HEK293T (cell line): ENCODE measurements at regions not wholly inside any gene's neighbourhood (a gene's known extent, or its start where the extent isn't known, plus 50 kb on each side); places are given as distances from the start of the nearest gene placed in this dataset.
A peak's percentile ranks its signal among the peaks of the same experiment; 100 is the strongest.
"Not testable (repeated sequence)": the region's sequence is repeated elsewhere in the genome, so short reads cannot be mapped to it uniquely, and the experiment has no call there.

ENCODE experiments used
- CTCF ChIA-PET: fragments of 350-600 bp; formaldehyde crosslinking; extraction: SDS; loops from one replicate; lab custom pipeline; 2021; ENCODE audit warnings: antibody characterized with exemption, inconsistent platforms; lab: Yijun Ruan, JAX
- POLR2A ChIA-PET: fragments of 350-600 bp; formaldehyde crosslinking; extraction: SDS; loops from one replicate; lab custom pipeline; 2020; ENCODE audit warnings: antibody characterized with exemption, inconsistent platforms; lab: Yijun Ruan, JAX
- DNase-seq: peaks from one replicate; pipeline ENCODE4 v3.0.0; 2012; ENCODE audit warnings: mixed read lengths; ENCODE audit errors: extremely low spot score
- ARNT ChIP-seq: fragments of 450-650 bp; IDR thresholded peaks from 2 replicates; pipeline ENCODE4 v1.6.1; 2017; ENCODE audit warnings: mild to moderate bottlenecking
- BHLHE40 ChIP-seq: fragments of 450-650 bp; IDR thresholded peaks from 2 replicates; pipeline ENCODE4 v1.6.1; 2016; ENCODE audit warnings: mild to moderate bottlenecking, moderate library complexity, borderline replicate concordance
- CTBP1 ChIP-seq: fragments of 450-650 bp; IDR thresholded peaks from 2 replicates; pipeline ENCODE4 v1.6.1; 2016; ENCODE audit warnings: borderline replicate concordance
- ELF4 ChIP-seq: fragments of 450-650 bp; IDR thresholded peaks from 2 replicates; pipeline ENCODE4 v1.6.1; 2017; ENCODE audit warnings: antibody characterized with exemption
- FOXA1 ChIP-seq: fragments of 450-650 bp; IDR thresholded peaks from 2 replicates; pipeline ENCODE4 v1.6.1; 2016; ENCODE audit warnings: mild to moderate bottlenecking
- FOXK2 ChIP-seq: fragments of 450-650 bp; IDR thresholded peaks from 2 replicates; pipeline ENCODE4 v1.6.1; 2016; ENCODE audit warnings: mild to moderate bottlenecking
- FOXM1 ChIP-seq: fragments of 450-650 bp; IDR thresholded peaks from 2 replicates; pipeline ENCODE4 v1.6.1; 2017; ENCODE audit warnings: mild to moderate bottlenecking, borderline replicate concordance
- HDGF ChIP-seq: fragments of 450-650 bp; IDR thresholded peaks from 2 replicates; pipeline ENCODE4 v1.6.1; 2017; ENCODE audit warnings: antibody characterized with exemption, borderline replicate concordance
- L3MBTL2 ChIP-seq: fragments of 450-650 bp; conservative IDR thresholded peaks from 2 replicates; pipeline ENCODE4 v1.6.1; 2016; ENCODE audit warnings: mild to moderate bottlenecking
- LEF1 ChIP-seq: fragments of 450-650 bp; IDR thresholded peaks from 2 replicates; pipeline ENCODE4 v1.6.1; 2017; ENCODE audit warnings: mild to moderate bottlenecking, borderline replicate concordance
- NFRKB ChIP-seq: fragments of 450-650 bp; IDR thresholded peaks from 2 replicates; pipeline ENCODE4 v1.6.1; 2016; ENCODE audit warnings: mild to moderate bottlenecking, moderate library complexity
- SP1 ChIP-seq: fragments of 450-650 bp; IDR thresholded peaks from 2 replicates; pipeline ENCODE4 v1.6.1; 2017
- SUZ12 ChIP-seq: fragments of 450-650 bp; IDR thresholded peaks from 2 replicates; pipeline ENCODE4 v1.6.1; 2016; ENCODE audit warnings: mild to moderate bottlenecking
- TARDBP ChIP-seq: fragments of 450-650 bp; IDR thresholded peaks from 2 replicates; pipeline ENCODE4 v1.6.1; 2016
- ZNF384 ChIP-seq: fragments of 450-650 bp; IDR thresholded peaks from 2 replicates; pipeline ENCODE4 v1.6.1; 2016
- TF ChIP-seq, protein P1 (sequence below): fragments of 450-650 bp; IDR thresholded peaks from 2 replicates; pipeline ENCODE4 v1.6.1; 2016

DNA sequence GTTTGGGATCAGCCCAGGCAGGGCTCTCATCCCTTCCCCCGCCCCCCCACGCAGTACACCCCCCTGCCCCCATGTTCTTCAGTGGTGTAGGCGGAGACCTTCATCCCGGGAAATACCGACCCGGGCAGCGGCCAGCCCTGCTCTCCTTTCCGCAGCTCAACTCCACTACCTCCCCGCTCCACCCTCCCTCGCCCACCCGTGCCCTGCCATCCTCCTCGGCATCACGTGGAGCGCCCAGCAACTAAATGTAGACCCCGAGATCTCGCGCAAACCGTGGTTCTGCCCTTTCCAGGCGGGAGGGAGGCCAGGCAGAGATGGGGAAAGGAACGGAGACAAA lies 1932.2 kb upstream of the DEFB115 start:
- TF ChIP-seq L3MBTL2 = no peak
- no peak for TF ChIP-seq SUZ12
- POLR2A ChIA-PET = no interaction called here
- no peak for DNase-seq
- CTCF ChIA-PET = no interaction called here

DNA sequence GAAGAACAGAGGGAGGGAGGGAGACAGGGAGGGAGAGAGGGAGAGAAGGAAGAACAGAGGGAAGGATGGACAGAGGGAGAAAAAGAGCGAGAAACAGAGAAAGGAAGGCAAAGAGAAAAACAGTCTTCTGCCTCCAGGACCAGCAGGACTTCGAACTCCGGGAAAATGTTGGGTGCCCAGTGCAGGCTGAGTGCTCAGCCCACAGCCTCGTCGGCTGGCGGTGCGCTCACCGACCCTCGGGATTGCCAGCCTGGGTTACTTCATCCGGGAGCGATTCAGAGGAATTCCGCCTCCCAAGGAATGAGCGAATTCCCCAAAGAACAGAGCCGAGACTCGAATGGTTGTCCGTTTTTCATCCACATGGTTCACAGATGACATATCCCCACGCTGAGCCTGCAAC lies 1931.7 kb upstream of the DEFB115 start:
- CTCF ChIA-PET, DNase-seq, POLR2A ChIA-PET: not testable (repeated sequence)

DNA sequence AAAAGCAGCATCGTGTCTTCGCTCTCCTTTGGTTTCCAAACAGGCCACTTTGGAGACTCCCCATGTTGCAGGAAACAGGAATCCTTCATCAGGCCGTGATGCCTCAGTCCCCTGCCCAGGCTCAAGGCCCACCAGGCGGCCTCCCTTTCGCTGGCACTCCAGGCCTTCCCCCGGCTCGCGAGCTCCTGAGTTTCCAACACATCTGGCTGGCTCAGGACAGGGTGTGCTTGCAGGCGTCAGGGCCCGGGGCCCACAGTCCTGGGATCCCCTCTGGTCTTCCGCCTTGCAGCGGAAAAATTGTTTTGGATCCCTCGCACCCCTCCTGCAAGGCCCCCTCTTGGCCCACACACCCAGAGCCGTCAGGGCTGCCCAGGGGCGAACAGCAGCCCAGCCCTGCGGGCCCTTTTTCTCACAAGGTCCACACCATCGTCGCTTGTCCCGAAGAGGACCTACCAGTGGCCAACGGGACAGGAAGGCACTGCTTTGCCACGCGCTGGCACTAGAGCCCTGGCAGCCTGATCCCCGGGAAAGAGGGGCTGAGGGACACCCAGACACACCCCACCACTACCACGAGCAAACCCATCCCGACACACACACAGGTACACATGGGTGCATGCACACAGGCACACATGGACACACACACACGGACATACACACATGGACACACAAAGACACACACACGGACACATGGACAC lies 1930.9 kb upstream of the DEFB115 start:
- TF ChIP-seq SUZ12 (no peak), CTBP1 (no peak), L3MBTL2 (no peak), HDGF (no peak), FOXM1 (no peak), NFRKB (no peak), BHLHE40 (no peak), FOXK2 (no peak), LEF1 (no peak), ELF4 (no peak), FOXA1 (no peak), ZNF384 (no peak), TARDBP (no peak)
- TF ChIP-seq, protein P1, sequence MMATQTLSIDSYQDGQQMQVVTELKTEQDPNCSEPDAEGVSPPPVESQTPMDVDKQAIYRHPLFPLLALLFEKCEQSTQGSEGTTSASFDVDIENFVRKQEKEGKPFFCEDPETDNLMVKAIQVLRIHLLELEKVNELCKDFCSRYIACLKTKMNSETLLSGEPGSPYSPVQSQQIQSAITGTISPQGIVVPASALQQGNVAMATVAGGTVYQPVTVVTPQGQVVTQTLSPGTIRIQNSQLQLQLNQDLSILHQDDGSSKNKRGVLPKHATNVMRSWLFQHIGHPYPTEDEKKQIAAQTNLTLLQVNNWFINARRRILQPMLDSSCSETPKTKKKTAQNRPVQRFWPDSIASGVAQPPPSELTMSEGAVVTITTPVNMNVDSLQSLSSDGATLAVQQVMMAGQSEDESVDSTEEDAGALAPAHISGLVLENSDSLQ = no peak

DNA sequence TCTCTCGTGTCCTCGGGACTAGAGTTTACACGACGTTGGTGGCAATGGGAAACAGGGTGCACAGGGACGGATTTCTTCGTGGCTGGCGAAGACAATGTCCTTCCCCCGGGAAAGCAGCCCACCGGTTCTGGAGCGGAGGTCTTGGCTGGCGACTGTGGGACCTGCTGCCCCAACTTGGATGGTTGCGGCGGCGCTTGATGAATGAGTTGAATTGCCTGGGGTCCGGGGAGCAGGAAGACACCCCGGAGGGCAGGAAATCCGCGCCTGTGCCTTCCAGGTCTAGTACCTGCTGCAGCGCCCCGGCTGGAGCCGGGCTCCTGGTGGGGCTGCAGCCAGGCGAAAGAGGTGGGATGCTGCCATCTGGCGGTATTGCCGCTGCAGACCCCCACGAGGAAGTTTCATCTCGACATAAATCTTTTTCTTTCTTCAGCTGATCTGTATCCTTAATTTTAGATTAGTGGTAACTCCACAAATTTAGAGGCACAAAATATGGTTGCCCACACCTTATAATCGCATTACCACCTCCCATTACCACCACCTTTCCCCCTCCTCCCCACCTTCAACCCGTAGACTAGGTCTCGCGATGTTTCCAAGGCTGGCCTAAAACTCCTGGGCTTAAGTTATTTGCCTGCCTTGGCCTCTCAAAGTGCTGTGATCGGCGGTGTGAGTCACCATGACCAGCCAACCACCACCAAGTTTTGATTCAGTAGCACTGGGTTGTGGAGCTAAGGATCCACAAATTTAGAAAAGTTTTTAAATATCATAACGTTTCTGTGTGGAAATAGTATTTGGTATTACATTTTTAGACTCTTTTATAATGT lies 1929.7 kb upstream of the DEFB115 start:
- DNase-seq = peak; percentile 24
- POLR2A ChIA-PET, CTCF ChIA-PET: not testable (repeated sequence)

More for the DNA sequence above, 1930.9 kb upstream of the DEFB115 start:
- no peak for DNase-seq
- ChIA-PET POLR2A (no interaction called here), CTCF (interaction anchor here (0.7 kb wide), 1 partner anchor 1030 kb away, joined by 11 read pairs; no protein-coding TSS in a partner anchor)

DNA sequence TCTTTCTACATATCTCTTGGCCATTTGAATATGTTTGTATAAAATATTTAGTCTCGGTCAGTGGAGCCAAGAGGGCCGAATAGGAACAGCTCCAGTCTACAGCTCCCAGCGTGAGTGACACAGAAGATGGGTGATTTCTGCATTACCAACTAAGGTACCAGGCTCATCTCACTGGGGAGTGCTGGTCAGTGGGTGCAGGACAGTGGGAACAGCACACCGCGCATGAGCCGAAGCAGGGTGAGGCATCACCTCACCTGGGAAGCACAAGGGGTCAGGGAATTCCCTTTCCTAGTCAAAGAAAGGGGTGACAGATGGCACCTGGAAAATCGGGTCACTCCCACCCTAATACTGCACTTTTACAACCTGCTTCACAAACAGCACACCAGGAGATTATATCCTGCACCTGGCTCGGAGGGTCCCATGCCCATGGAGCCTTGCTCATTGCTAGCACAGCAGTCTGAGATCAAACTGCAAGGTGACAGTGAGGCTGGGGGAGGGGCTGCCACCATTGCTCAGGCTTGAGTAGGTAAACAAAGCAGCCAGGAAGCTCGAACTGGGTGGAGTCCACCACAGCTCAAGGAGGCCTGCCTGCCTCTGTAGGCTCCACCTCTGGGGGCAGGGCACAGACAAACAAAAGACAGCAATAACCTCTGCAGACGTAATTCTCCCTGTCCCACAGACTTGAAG lies 1926.9 kb upstream of the DEFB115 start:
- DNase-seq, CTCF ChIA-PET, POLR2A ChIA-PET: not testable (repeated sequence)

DNA sequence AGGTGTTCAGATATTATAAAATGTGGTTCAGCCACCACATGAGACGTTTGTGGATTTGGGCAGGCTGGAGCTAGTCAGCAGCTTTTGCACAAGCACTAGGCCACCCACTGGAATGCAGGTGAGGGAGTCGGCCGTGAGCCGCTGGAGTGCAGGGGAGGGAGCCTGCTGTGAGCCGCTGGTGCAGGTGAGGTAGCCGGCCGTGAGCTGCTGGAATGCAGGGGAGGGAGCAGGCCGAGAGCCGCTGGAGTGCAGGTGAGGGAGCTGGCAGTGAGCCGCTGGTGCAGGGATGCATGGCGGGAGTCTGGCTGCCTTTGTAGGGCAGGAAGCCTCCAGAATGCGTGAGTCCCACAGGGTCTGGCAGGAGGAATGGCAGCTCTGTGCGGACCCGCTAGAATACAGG lies 1907.6 kb upstream of the DEFB115 start:
- POLR2A ChIA-PET = no interaction called here
- CTCF ChIA-PET = no interaction called here

DNA sequence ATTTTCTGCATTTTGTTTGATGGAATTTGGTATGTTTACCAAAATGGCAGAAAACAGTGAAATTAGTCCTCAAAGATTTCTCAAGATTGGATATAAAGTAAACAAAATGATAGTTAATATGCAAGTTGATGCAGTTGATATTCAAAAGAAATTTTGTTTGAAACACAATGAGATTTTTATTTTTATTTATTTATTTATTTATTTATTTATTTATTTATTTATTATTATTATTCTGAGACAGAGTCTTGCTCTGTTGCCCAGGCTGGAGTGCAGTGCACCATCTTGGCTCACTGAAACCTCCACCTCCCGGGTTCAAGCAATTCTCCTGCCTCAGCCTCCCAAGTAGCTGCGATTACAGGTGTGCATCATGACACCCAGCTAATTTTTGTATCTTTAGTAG lies 1881.5 kb upstream of the DEFB115 start:
- DNase-seq, CTCF ChIA-PET, POLR2A ChIA-PET: not testable (repeated sequence)

More for the DNA sequence above, 1907.6 kb upstream of the DEFB115 start:
- DNase-seq = no peak
- TF ChIP-seq SUZ12 = no peak
- no peak for TF ChIP-seq HDGF
- TF ChIP-seq CTBP1 = no peak
- no peak for TF ChIP-seq SP1
- TF ChIP-seq LEF1 = no peak
- no peak for TF ChIP-seq FOXK2
- TF ChIP-seq, protein P1 = no peak
- no peak for TF ChIP-seq BHLHE40
- no peak for TF ChIP-seq L3MBTL2
- TF ChIP-seq ZNF384 = no peak
- TF ChIP-seq FOXM1 = no peak
- TF ChIP-seq ELF4 = no peak
- TF ChIP-seq FOXA1 = no peak
- TF ChIP-seq NFRKB = no peak
- TF ChIP-seq ARNT = no peak
- no peak for TF ChIP-seq TARDBP

DNA sequence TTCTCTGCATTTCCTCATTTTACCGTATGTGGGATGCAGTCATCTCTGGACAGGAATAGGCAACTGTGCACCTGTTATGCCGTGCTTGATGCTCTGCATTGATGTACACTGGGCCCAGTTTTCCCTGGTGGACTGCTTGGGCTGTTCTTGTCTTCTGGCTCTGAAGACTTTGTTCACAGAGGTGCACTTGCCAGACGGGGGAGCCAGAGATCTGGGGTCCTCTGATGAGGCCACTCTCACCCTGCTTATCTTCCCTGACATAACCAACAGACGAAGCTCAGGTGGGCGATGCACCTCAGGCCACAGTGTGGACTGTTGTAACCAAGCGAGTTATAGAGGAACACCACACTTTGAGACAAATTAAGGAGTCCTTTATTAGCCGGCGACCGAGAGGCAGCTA lies 1864.6 kb upstream of the DEFB115 start:
- DNase-seq, POLR2A ChIA-PET, CTCF ChIA-PET: not testable (repeated sequence)
